Sigmoid colon (tissue), 4 donors: ENCODE measurements at regions not wholly inside any gene's neighbourhood (a gene's known extent, or its start where the extent isn't known, plus 50 kb on each side); places are given as distances from the start of the nearest gene placed in this dataset.

Experiments
- EP300 ChIP-seq, 4 donors: sonication (generic); formaldehyde crosslinking; IDR thresholded peaks; one replicate each; pipeline ENCODE4 v1.6.1; 2017; ENCODE audit warnings: antibody characterized with exemption in 4 of 4
- POLR2A ChIP-seq, 2 donors: fragments of 450-650 bp; IDR thresholded peaks; one replicate each; pipeline ENCODE4 v1.6.1; 2016; ENCODE audit warnings: antibody characterized with exemption in 2 of 2, mild to moderate bottlenecking in 2 of 2, moderate library complexity in 2 of 2
- POLR2AphosphoS5 ChIP-seq, 4 donors: sonication (generic); formaldehyde crosslinking; IDR thresholded peaks; one replicate each; pipeline ENCODE4 v1.6.1; 2017; ENCODE audit warnings: antibody characterized with exemption in 4 of 4
- TF ChIP-seq, protein P1 (sequence below), 4 experiments: fragments of 450-650 bp in 3 of 4; fragments of 200-600 bp in 1 of 4; IDR thresholded peaks; one replicate each; pipeline ENCODE4 v1.5.1; 2016 to 2019; ENCODE audit warnings: antibody characterized with exemption in 4 of 4, mild to moderate bottlenecking in 3 of 4, moderate library complexity in 2 of 4

DNA sequence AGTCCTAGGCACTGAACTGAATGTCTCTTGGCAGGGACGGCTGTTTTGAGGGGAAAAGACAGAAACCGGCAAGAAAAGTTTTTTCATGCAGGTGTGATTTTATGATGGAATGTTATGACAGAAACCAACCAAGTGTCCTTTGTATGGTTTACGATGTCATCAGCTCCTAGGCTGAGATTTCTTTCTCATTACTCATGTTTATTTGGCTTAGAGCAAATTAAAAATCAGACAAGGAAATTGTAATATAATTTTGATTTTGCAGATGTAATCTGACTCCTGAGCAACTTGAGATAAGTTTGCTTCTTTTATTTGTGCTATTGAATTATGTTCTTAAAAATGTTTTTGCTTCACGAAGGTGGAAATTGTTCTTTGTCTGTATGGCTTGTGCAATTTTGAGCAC, 58.8 kb upstream of the MAP3K7 start:
- TF ChIP-seq EP300 (IDR thresholded peaks at IDR 0.05) = no peak
- TF ChIP-seq, protein P1, sequence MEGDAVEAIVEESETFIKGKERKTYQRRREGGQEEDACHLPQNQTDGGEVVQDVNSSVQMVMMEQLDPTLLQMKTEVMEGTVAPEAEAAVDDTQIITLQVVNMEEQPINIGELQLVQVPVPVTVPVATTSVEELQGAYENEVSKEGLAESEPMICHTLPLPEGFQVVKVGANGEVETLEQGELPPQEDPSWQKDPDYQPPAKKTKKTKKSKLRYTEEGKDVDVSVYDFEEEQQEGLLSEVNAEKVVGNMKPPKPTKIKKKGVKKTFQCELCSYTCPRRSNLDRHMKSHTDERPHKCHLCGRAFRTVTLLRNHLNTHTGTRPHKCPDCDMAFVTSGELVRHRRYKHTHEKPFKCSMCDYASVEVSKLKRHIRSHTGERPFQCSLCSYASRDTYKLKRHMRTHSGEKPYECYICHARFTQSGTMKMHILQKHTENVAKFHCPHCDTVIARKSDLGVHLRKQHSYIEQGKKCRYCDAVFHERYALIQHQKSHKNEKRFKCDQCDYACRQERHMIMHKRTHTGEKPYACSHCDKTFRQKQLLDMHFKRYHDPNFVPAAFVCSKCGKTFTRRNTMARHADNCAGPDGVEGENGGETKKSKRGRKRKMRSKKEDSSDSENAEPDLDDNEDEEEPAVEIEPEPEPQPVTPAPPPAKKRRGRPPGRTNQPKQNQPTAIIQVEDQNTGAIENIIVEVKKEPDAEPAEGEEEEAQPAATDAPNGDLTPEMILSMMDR (IDR thresholded peaks at IDR 0.05) = no peak
- TF ChIP-seq POLR2A (IDR thresholded peaks at IDR 0.05) = no peak
- TF ChIP-seq POLR2AphosphoS5 (IDR thresholded peaks at IDR 0.05) = no peak
